ENCODE measurements at regions not wholly inside any gene's neighbourhood (a gene's known extent, or its start where the extent isn't known, plus 50 kb on each side); places are given as distances from the start of the nearest gene placed in this dataset.

- no peak for TF ChIP-seq CTCF (IDR thresholded peaks at IDR 0.05; ENCODE audit: low read depth, low read length)
- no peak for DNase-seq (ENCODE audit: extremely low read depth, low read depth)
Observed at GRCh38 chr4:108311313-108311712, 142.6 kb upstream of the LEF1 start.

DNA sequence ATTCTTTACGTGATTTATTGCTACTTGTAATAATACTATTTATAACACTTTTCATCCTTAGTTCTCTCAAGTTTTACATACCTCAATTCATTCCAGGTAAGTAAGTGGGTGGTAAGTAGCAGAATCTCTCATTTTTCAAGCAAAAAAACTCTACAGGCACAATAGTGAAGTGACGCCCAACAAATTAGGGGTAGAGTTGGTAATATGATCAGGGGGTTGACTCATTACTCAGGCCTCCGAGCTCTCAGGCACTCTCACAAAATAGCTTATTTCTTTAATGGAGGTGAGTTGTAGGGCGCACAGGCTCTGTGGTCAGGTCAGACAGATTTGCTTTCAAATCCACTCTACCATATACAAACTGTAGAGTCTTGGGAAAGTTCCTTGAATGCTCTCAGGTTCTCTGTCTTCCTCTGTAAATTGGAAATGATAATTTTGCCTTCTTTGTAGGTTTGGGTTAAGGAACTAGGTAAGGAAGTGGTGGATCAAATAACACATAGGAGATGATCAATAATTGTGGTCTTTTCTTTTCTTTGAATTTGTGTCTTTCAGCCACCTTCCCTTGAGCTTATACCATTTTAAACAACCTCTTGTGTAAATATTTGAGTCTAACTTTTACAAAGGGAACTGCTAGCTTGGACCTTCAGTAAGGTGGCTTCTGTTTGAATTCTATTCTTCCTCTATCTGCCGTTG is 134.9 kb upstream of the LEF1 start:
- no peak for TF ChIP-seq CTCF (IDR thresholded peaks at IDR 0.05; ENCODE audit: low read depth, low read length)
- no peak for DNase-seq (ENCODE audit: extremely low read depth, low read depth)

DNA sequence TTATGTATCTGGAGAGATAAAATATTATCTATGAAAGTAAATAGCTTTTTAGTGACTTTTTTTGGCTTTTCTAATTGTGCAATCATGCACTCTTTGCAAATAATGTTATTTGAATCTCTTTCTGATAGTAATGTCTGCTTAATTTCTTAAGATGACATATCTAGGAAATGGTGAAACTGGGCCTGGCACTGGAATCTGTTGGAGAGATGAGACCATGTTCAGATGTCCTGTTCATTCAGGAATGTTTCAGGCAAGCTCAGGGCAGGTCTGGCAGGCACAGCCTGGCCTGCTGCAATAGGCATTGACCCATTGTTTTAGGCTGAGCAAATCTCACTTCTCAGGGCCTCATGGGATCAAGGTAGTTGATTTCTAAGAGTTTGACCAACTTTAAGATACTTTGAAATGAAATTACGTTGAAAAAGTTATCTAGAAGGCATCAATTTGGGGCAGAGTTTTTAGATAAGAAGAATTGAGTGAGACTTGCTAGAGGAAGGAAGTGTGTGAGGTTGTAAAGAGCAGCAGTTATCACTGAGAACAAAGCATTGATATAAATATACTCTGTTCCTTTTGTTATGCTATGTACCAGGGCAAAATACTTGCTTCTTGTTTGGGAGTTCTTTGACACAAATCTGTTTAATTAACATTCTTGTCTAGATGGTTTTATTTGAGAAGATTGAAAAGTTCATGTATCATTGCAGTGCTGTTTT is 133.0 kb upstream of the LEF1 start:
- no peak for DNase-seq (ENCODE audit: extremely low read depth, low read depth)
- no peak for TF ChIP-seq CTCF (IDR thresholded peaks at IDR 0.05; ENCODE audit: low read depth, low read length)

- no peak for TF ChIP-seq CTCF (IDR thresholded peaks at IDR 0.05; ENCODE audit: low read depth, low read length)
Observed at GRCh38 chr4:108297605-108298004, 128.9 kb upstream of the LEF1 start.

GRCh38 chr4:108292229-108292628 is 123.5 kb upstream of the LEF1 start:
- no peak for TF ChIP-seq CTCF (IDR thresholded peaks at IDR 0.05; ENCODE audit: low read depth, low read length)
- DNase-seq (ENCODE audit: extremely low read depth, low read depth) = no peak

More at GRCh38 chr4:108297605-108298004, 128.9 kb upstream of the LEF1 start:
- no peak for DNase-seq (ENCODE audit: extremely low read depth, low read depth)

- no peak for TF ChIP-seq CTCF (IDR thresholded peaks at IDR 0.05; ENCODE audit: low read depth, low read length)
- DNase-seq (ENCODE audit: extremely low read depth, low read depth) = no peak
Observed at GRCh38 chr4:108291137-108291536, 122.4 kb upstream of the LEF1 start.

- DNase-seq (ENCODE audit: extremely low read depth, low read depth) = no peak
- TF ChIP-seq CTCF (IDR thresholded peaks at IDR 0.05; ENCODE audit: low read depth, low read length) = no peak
Observed at GRCh38 chr4:108287834-108288413, 119.2 kb upstream of the LEF1 start.

All from AG09319 (cell line).